ENCODE measurements at regions not wholly inside any gene's neighbourhood (a gene's known extent, or its start where the extent isn't known, plus 50 kb on each side); places are given as distances from the start of the nearest gene placed in this dataset.

GRCh38 chr12:84356224-84356623, 556.4 kb downstream of the SLC6A15 start:
- no peak for TF ChIP-seq CTCF (optimal IDR thresholded peaks at IDR 0.05 in 1 of 3, IDR thresholded peaks at IDR 0.05 in 1 of 3, conservative IDR thresholded peaks at IDR 0.05 in 1 of 3; ENCODE audit: extremely low read depth in 1 of 3, insufficient read depth in 2 of 3, low read length in 3 of 3)
- no peak for TF ChIP-seq EZH2 (IDR thresholded peaks at IDR 0.05; ENCODE audit: low read length)

Data from keratinocyte (primary cell).